ENCODE measurements at regions not wholly inside any gene's neighbourhood (a gene's known extent, or its start where the extent isn't known, plus 50 kb on each side); places are given as distances from the start of the nearest gene placed in this dataset.

GRCh38 chr12:91630083-91630482, 447.5 kb upstream of the DCN start:
- no peak for DNase-seq

- DNase-seq = no peak
These were observed 446.8 kb upstream of the DCN start for GRCh38 chr12:91629440-91629839.

GRCh38 chr12:91628656-91629055, 446.0 kb upstream of the DCN start:
- DNase-seq = no peak

GRCh38 chr12:91627225-91627624, 444.6 kb upstream of the DCN start:
- no peak for DNase-seq

GRCh38 chr12:91622981-91623380, 440.4 kb upstream of the DCN start:
- no peak for DNase-seq

- DNase-seq = no peak
These were observed 439.4 kb upstream of the DCN start for GRCh38 chr12:91622037-91622436.

- DNase-seq = peak in 20 of 51 donors; percentile 2 to 57 (median 12)
These were observed 438.4 kb upstream of the DCN start for GRCh38 chr12:91620992-91621391.

- no peak for DNase-seq
These were observed 437.8 kb upstream of the DCN start for GRCh38 chr12:91620422-91620821.

GRCh38 chr12:91618281-91618680, 435.7 kb upstream of the DCN start:
- DNase-seq = no peak

GRCh38 chr12:91617818-91618217, 435.2 kb upstream of the DCN start:
- DNase-seq = no peak

GRCh38 chr12:91616416-91616815, 433.8 kb upstream of the DCN start:
- no peak for DNase-seq

- no peak for DNase-seq
These were observed 430.7 kb upstream of the DCN start for GRCh38 chr12:91613223-91613779.

- DNase-seq = no peak
These were observed 427.9 kb upstream of the DCN start for GRCh38 chr12:91610561-91610960.

- DNase-seq = no peak
These were observed 426.7 kb upstream of the DCN start for GRCh38 chr12:91609283-91609682.

GRCh38 chr12:91608542-91608941, 425.9 kb upstream of the DCN start:
- DNase-seq = no peak

GRCh38 chr12:91606662-91607377, 424.2 kb upstream of the DCN start:
- no peak for DNase-seq

- no peak for DNase-seq
These were observed 422.3 kb upstream of the DCN start for GRCh38 chr12:91604897-91605296.

- DNase-seq = no peak
These were observed 420.4 kb upstream of the DCN start for GRCh38 chr12:91603060-91603459.

- DNase-seq = no peak
These were observed 418.4 kb upstream of the DCN start for GRCh38 chr12:91601054-91601453.

- DNase-seq = no peak
These were observed 412.1 kb upstream of the DCN start for GRCh38 chr12:91594715-91595114.

GRCh38 chr12:91591639-91591987, 409.0 kb upstream of the DCN start:
- no peak for DNase-seq

- DNase-seq = no peak
These were observed 408.5 kb upstream of the DCN start for GRCh38 chr12:91590966-91591638.

GRCh38 chr12:91588874-91589454, 406.3 kb upstream of the DCN start:
- no peak for DNase-seq
